Left ventricle myocardium superior (tissue), 1 donor: ENCODE measurements at regions not wholly inside any gene's neighbourhood (a gene's known extent, or its start where the extent isn't known, plus 50 kb on each side); places are given as distances from the start of the nearest gene placed in this dataset.

Source experiments
- ATAC-seq: fragments of 200-7000 bp; cut with Tn5 transposase; one replicate; pipeline ENCODE4 v1.9.1; 2020; ENCODE audit warnings: mild to moderate bottlenecking, moderate library complexity
- DNase-seq: peaks from one replicate; pipeline ENCODE4 v3.0.0-alpha.2; 2020
- intact Hi-C: fragments of 100-400 bp; cut with micrococcal nuclease; formaldehyde crosslinking; loops from one replicate; pipeline ENCODE4 v1.11.0; 2022
- donor health status: DM: no; HTN: yes; CAD: no; lungs with severe emphysema.

- intact Hi-C loops, result no loop called here
- DNase-seq, result no peak
- ATAC-seq, result no peak
These were observed 67.5 kb upstream of the SPATA13 start for GRCh38 chr13:24093047-24093446.

GRCh38 chr13:24096659-24097058 is 63.9 kb upstream of the SPATA13 start:
- intact Hi-C loops, result no loop called here
- ATAC-seq (no peak), DNase-seq (no peak)

- ATAC-seq, result no peak
- intact Hi-C loops, result no loop called here
- no peak for DNase-seq
These were observed 63.5 kb upstream of the SPATA13 start for GRCh38 chr13:24097064-24097463.

GRCh38 chr13:24097667-24098066 is 62.9 kb upstream of the SPATA13 start:
- ATAC-seq, result no peak
- DNase-seq, result no peak
- intact Hi-C loops, result no loop called here

GRCh38 chr13:24099490-24099889 is 61.0 kb upstream of the SPATA13 start:
- intact Hi-C loops, result no loop called here
- ATAC-seq (no peak), DNase-seq (no peak)

- ATAC-seq (no peak), DNase-seq (no peak)
- intact Hi-C loops, result no loop called here
These were observed 60.3 kb upstream of the SPATA13 start for GRCh38 chr13:24100188-24100587.

GRCh38 chr13:24103782-24104372 is 56.6 kb upstream of the SPATA13 start:
- intact Hi-C loops, result no loop called here
- ATAC-seq, result no peak
- no peak for DNase-seq

GRCh38 chr13:24104723-24105122 is 55.8 kb upstream of the SPATA13 start:
- intact Hi-C loops, result no loop called here
- ATAC-seq, result no peak
- DNase-seq, result no peak

GRCh38 chr13:24106429-24106828 is 54.1 kb upstream of the SPATA13 start:
- DNase-seq, result no peak
- ATAC-seq, result no peak
- intact Hi-C loops, result no loop called here

- DNase-seq, result no peak
- intact Hi-C loops, result no loop called here
- no peak for ATAC-seq
These were observed 52.4 kb upstream of the SPATA13 start for GRCh38 chr13:24107955-24108614.

- no peak for ATAC-seq
- intact Hi-C loops, result no loop called here
- DNase-seq, result no peak
These were observed 51.9 kb upstream of the SPATA13 start for GRCh38 chr13:24108615-24108965.

GRCh38 chr13:24110011-24110410 is 50.5 kb upstream of the SPATA13 start:
- DNase-seq (no peak), ATAC-seq (no peak)
- intact Hi-C loops, result no loop called here
